GM23248 (cell line): ENCODE measurements at regions not wholly inside any gene's neighbourhood (a gene's known extent, or its start where the extent isn't known, plus 50 kb on each side); places are given as distances from the start of the nearest gene placed in this dataset.

Experiments used
- EZH2 ChIP-seq: fragments of 200-600 bp; sonication (generic); IDR thresholded peaks from 2 replicates; pipeline ENCODE4 v1.6.1; 2018; ENCODE audit warnings: antibody characterized with exemption, mild to moderate bottlenecking; ENCODE audit not compliant: insufficient read depth, poor library complexity, severe bottlenecking
- EZH2phosphoT487 ChIP-seq: fragments of 200-600 bp; sonication (generic); IDR thresholded peaks from 2 replicates; pipeline ENCODE4 v1.6.1; 2018; ENCODE audit warnings: antibody characterized with exemption, moderate library complexity, mild to moderate bottlenecking, low read depth; ENCODE audit not compliant: insufficient read depth

DNA sequence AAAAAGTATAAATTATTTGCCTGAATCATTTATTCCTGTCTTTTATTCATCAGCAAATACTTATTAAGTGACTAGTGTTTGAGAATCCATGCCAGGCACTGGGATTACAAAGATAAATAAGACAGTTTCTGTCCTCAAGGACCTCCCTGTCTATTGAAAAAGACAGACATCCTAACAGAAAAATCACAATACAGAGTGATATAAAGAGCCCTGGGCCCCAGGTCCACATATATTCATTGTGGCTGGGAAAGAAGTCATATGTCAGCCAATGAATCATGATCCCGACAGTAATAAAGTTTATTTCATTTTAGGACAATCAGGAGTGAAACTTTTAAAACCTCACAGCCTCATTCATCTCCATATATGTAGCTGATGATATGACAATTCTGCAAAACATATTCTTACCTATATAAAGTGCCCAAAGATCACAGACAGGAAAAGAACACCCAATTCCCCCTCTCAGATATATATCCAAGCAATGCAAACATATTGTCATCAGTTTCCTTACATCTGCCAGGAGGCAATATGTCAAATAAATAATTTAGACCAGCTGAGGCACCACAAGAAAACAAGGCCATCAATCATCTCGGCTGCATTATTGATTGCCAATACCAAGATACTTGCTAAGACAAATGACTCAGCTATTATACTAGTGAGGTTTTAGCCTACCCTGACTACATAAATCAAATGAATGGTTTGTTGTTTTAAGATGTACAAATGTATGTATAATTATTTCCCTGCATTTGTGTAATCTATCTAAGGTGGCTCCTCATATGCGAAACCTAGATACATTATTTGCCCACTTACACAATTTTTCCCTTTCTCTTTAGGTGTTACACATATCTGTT lies 590.9 kb upstream of the API5 start:
- TF ChIP-seq EZH2 = no peak
- no peak for TF ChIP-seq EZH2phosphoT487
